KMS-11 (cell line): ENCODE measurements at regions not wholly inside any gene's neighbourhood (a gene's known extent, or its start where the extent isn't known, plus 50 kb on each side); places are given as distances from the start of the nearest gene placed in this dataset.

ENCODE experiments used
- H2AFZ ChIP-seq: fragments of 200-600 bp; sonication (generic); 2 replicates; pipeline ENCODE4 v1.6.1; 2016; ENCODE audit warnings: antibody characterized with exemption, mixed run types, low read depth
- H3K27ac ChIP-seq: fragments of 200-600 bp; sonication (generic); 2 replicates; pipeline ENCODE4 v1.6.1; 2016; ENCODE audit warnings: mild to moderate bottlenecking, mixed run types
- H3K27me3 ChIP-seq: fragments of 200-600 bp; sonication (generic); 2 replicates; pipeline ENCODE4 v1.6.1; 2017; ENCODE audit warnings: mild to moderate bottlenecking, low read depth, mixed run types, moderate library complexity; ENCODE audit not compliant: insufficient read depth
- H3K36me3 ChIP-seq: fragments of 200-600 bp; sonication (generic); 2 replicates; pipeline ENCODE4 v1.6.1; 2017; ENCODE audit warnings: mild to moderate bottlenecking, mixed run types; ENCODE audit not compliant: insufficient read depth
- H3K4me1 ChIP-seq: fragments of 200-600 bp; sonication (generic); 2 replicates; pipeline ENCODE4 v1.6.1; 2016; ENCODE audit warnings: mild to moderate bottlenecking, low read depth, mixed run types; ENCODE audit not compliant: poor library complexity, severe bottlenecking
- H3K4me2 ChIP-seq: fragments of 200-600 bp; sonication (generic); 2 replicates; pipeline ENCODE4 v1.7.0; 2016; ENCODE audit warnings: mild to moderate bottlenecking, mixed run types
- H3K4me3 ChIP-seq: fragments of 200-600 bp; sonication (generic); IDR thresholded peaks from 2 replicates; pipeline ENCODE4 v1.6.1; 2017; ENCODE audit warnings: low read depth, low read length, mixed read lengths; ENCODE audit not compliant: insufficient read depth
- H3K79me2 ChIP-seq: fragments of 200-600 bp; sonication (generic); 2 replicates; pipeline ENCODE4 v1.6.1; 2016; ENCODE audit warnings: low read depth, mixed run types; ENCODE audit not compliant: insufficient read depth
- H3K9ac ChIP-seq: fragments of 200-600 bp; sonication (generic); 2 replicates; pipeline ENCODE4 v1.6.1; 2016; ENCODE audit warnings: mild to moderate bottlenecking, mixed run types
- H4K20me1 ChIP-seq: fragments of 200-600 bp; sonication (generic); 2 replicates; pipeline ENCODE4 v1.6.1; 2016; ENCODE audit warnings: mild to moderate bottlenecking, mixed run types; ENCODE audit not compliant: insufficient read depth
- TF ChIP-seq, protein P1 (sequence below): fragments of 200-600 bp; sonication (generic); conservative IDR thresholded peaks from 2 replicates; pipeline ENCODE4 v1.6.1; 2017; ENCODE audit warnings: low read depth, mild to moderate bottlenecking, antibody characterized with exemption, low read length, moderate library complexity, mixed read lengths

DNA sequence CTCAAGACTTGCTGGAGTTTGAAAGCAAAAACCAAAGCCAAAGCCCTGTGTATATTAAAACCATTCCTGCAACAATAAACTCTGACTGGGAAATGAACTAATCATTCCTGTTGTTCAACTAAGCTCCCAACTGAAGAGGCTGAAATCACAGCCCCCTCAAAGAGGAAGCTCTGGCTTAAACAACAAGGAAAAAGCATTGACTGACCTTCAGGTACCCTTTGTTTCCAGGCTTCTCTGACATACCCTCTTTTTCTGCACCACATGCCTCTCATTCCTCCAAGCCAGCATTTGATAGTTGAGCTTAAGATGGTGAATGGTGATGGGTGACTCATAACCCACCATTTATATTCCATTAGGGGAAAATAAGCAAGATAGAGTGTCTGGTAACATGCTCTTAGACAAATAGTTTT, 470.9 kb upstream of the SOX9 start:
- no peaks in the 10 kb centered on the region for H3K4me1 ChIP-seq
- no peaks in the 10 kb centered on the region for H4K20me1 ChIP-seq
- H3K79me2 ChIP-seq = no peaks in the 10 kb centered on the region
- no peak overlapping the region for H3K27ac ChIP-seq
- H2AFZ ChIP-seq = no peak overlapping the region
- H3K4me3 ChIP-seq = no peak overlapping the region
- H3K4me2 ChIP-seq = no peak overlapping the region
- no peak overlapping the region for H3K9ac ChIP-seq
- H3K27me3 ChIP-seq = no peaks in the 10 kb centered on the region
- H3K36me3 ChIP-seq = no peaks in the 10 kb centered on the region
- TF ChIP-seq, protein P1, sequence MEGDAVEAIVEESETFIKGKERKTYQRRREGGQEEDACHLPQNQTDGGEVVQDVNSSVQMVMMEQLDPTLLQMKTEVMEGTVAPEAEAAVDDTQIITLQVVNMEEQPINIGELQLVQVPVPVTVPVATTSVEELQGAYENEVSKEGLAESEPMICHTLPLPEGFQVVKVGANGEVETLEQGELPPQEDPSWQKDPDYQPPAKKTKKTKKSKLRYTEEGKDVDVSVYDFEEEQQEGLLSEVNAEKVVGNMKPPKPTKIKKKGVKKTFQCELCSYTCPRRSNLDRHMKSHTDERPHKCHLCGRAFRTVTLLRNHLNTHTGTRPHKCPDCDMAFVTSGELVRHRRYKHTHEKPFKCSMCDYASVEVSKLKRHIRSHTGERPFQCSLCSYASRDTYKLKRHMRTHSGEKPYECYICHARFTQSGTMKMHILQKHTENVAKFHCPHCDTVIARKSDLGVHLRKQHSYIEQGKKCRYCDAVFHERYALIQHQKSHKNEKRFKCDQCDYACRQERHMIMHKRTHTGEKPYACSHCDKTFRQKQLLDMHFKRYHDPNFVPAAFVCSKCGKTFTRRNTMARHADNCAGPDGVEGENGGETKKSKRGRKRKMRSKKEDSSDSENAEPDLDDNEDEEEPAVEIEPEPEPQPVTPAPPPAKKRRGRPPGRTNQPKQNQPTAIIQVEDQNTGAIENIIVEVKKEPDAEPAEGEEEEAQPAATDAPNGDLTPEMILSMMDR = no peak

DNA sequence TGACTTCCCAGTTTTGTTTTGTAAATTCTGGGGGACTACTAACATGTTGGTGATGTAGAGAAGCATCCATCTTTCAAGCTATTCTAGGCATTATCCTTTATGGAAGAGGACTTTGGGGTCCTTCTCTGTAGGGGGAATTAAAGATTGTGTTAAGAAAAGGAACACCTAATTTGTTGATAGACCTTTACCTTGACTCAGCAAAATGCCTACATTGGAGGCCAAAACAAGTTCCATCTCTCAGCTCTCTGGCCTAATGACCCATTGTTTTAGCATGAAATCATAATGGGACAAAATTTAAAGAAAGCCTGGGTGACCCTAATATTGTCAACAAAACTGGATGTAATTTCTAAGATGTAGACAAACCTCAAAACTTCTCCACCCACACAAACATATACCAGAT, 465.3 kb upstream of the SOX9 start:
- Histone ChIP-seq H2AFZ (no peak overlapping the region), H4K20me1 (no peaks in the 10 kb centered on the region), H3K4me3 (no peak overlapping the region), H3K27ac (no peak overlapping the region), H3K4me1 (no peaks in the 10 kb centered on the region), H3K4me2 (no peak overlapping the region), H3K27me3 (no peaks in the 10 kb centered on the region), H3K9ac (no peak overlapping the region), H3K36me3 (no peaks in the 10 kb centered on the region), H3K79me2 (no peaks in the 10 kb centered on the region)
- TF ChIP-seq, protein P1 = no peak

DNA sequence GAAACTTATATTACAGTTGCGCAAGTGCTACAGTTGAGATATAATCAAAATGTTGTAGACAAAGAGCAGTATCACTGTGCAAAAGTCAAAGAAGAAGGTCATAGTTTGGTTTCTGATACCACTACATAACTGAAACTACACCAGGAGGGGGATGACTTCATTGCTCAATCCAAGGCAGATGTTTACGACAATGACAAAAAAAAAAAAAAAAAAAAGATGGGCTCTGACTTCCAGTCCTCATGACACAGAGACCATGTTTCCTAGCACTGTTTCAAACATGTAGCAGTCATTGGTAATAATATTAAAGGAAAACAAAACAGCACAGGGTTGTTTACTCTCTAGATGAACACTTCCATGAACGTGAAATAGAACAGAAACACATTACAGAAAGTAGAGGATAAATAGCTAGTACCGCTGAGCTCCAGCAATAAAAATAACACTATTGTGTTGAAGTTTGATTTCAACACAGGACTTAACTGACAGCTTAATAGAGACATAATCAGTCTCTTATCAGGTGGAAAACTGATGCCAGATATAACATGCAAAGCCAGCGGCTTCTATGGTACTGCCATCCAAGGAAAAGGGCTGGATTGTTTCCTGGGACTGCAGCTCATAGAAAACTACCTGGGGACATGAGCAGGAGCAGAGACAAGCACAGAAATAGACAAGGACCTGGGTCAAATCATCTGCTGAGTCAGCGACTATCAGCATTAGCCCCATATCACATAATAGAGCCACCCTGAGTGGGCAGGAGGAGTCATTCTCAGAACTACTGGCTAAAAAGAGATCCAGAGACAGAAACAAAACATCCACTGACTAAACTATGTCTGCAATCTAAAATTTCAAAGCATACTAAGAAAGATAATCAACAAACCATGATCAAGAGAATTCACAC, 463.6 kb upstream of the SOX9 start:
- no peaks in the 10 kb centered on the region for H4K20me1 ChIP-seq
- H3K4me2 ChIP-seq = no peak overlapping the region
- H3K4me3 ChIP-seq = no peak overlapping the region
- no peak overlapping the region for H2AFZ ChIP-seq
- H3K27me3 ChIP-seq = no peaks in the 10 kb centered on the region
- H3K79me2 ChIP-seq = no peaks in the 10 kb centered on the region
- no peaks in the 10 kb centered on the region for H3K4me1 ChIP-seq
- H3K36me3 ChIP-seq = no peaks in the 10 kb centered on the region
- no peak overlapping the region for H3K9ac ChIP-seq
- TF ChIP-seq, protein P1 = no peak
- H3K27ac ChIP-seq = no peak overlapping the region

DNA sequence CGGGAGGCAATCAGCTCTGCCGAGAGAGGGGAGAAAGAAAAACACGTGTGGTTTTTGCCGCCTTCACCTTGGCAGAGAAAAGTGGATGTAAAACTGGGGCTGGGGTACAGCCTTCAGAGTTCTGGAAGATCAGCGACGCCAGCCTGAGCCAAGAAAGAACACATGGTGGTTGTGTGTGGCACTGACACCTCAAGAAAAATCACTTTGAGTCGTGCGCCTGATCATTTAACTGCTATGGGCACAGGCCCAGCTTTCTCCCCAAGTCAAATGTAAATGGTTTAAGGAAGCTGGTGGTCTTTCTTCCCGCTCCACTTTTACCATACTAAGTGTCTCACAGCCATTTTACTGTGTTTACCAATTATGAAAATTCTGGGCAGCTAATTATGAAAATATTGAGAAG, 461.8 kb upstream of the SOX9 start:
- TF ChIP-seq, protein P1 = no peak
- no peaks in the 10 kb centered on the region for H3K36me3 ChIP-seq

More for the DNA sequence above, 461.8 kb upstream of the SOX9 start:
- Histone ChIP-seq H3K27ac (no peak overlapping the region), H4K20me1 (no peaks in the 10 kb centered on the region), H3K27me3 (no peaks in the 10 kb centered on the region), H3K4me3 (no peak overlapping the region), H3K4me2 (no peak overlapping the region), H3K79me2 (no peaks in the 10 kb centered on the region), H3K9ac (no peak overlapping the region), H2AFZ (no peak overlapping the region), H3K4me1 (no peaks in the 10 kb centered on the region)
